Activated naive CD4-positive, alpha-beta T cell treated with anti-CD3 and anti-CD28 coated beads, Interleukin-2, amount 50 U/mL, for 16 hours (primary cell): ENCODE measurements at regions not wholly inside any gene's neighbourhood (a gene's known extent, or its start where the extent isn't known, plus 50 kb on each side); places are given as distances from the start of the nearest gene placed in this dataset.

Source experiments
- DNase-seq: peaks from one replicate; pipeline ENCODE4 v3.0.0-alpha.2; 2020

GRCh38 chr6:145370559-145370958 is 364.8 kb downstream of the EPM2A start:
- no peak for DNase-seq

GRCh38 chr6:145372671-145373151 is 362.6 kb downstream of the EPM2A start:
- DNase-seq: no peak

- no peak for DNase-seq
These were observed 361.5 kb downstream of the EPM2A start for GRCh38 chr6:145373826-145374225.

- no peak for DNase-seq
These were observed 360.8 kb downstream of the EPM2A start for GRCh38 chr6:145374570-145374969.

- no peak for DNase-seq
These were observed 359.8 kb downstream of the EPM2A start for GRCh38 chr6:145375502-145375901.

GRCh38 chr6:145380186-145380585 is 355.1 kb downstream of the EPM2A start:
- DNase-seq: no peak

- no peak for DNase-seq
These were observed 353.4 kb downstream of the EPM2A start for GRCh38 chr6:145381941-145382340.

- no peak for DNase-seq
These were observed 351.9 kb downstream of the EPM2A start for GRCh38 chr6:145383428-145383827.

- DNase-seq: no peak
These were observed 350.8 kb downstream of the EPM2A start for GRCh38 chr6:145384503-145384902.

- no peak for DNase-seq
These were observed 338.8 kb downstream of the EPM2A start for GRCh38 chr6:145396499-145396898.

- DNase-seq: no peak
These were observed 334.8 kb downstream of the EPM2A start for GRCh38 chr6:145400508-145400907.

GRCh38 chr6:145405006-145405551 is 330.2 kb downstream of the EPM2A start:
- no peak for DNase-seq

GRCh38 chr6:145406783-145407182 is 328.5 kb downstream of the EPM2A start:
- DNase-seq: no peak

- DNase-seq: no peak
These were observed 319.7 kb downstream of the EPM2A start for GRCh38 chr6:145415616-145416015.

- DNase-seq: no peak
These were observed 314.7 kb downstream of the EPM2A start for GRCh38 chr6:145420599-145420998.

GRCh38 chr6:145423936-145424335 is 311.4 kb downstream of the EPM2A start:
- no peak for DNase-seq

GRCh38 chr6:145427232-145427631 is 308.1 kb downstream of the EPM2A start:
- DNase-seq: no peak

GRCh38 chr6:145428706-145429105 is 306.6 kb downstream of the EPM2A start:
- no peak for DNase-seq

GRCh38 chr6:145442110-145442509 is 293.2 kb downstream of the EPM2A start:
- DNase-seq: no peak

- no peak for DNase-seq
These were observed 289.6 kb downstream of the EPM2A start for GRCh38 chr6:145445674-145446073.

GRCh38 chr6:145451029-145451428 is 284.3 kb downstream of the EPM2A start:
- no peak for DNase-seq

GRCh38 chr6:145453376-145453775 is 281.9 kb downstream of the EPM2A start:
- no peak for DNase-seq

- DNase-seq: no peak
These were observed 281.3 kb downstream of the EPM2A start for GRCh38 chr6:145454006-145454405.

- DNase-seq: no peak
These were observed 277.8 kb downstream of the EPM2A start for GRCh38 chr6:145457556-145457955.

GRCh38 chr6:145468534-145468933 is 266.8 kb downstream of the EPM2A start:
- DNase-seq: no peak

- DNase-seq: no peak
These were observed 266.3 kb downstream of the EPM2A start for GRCh38 chr6:145469021-145469420.
